Activated naive CD4-positive, alpha-beta T cell treated with Interleukin-2 at 50 U/mL for 16 hours (primary cell): ENCODE measurements at regions not wholly inside any gene's neighbourhood (a gene's known extent, or its start where the extent isn't known, plus 50 kb on each side); places are given as distances from the start of the nearest gene placed in this dataset.
"Not testable (repeated sequence)": the region's sequence is repeated elsewhere in the genome, so short reads cannot be mapped to it uniquely, and the experiment has no call there.

Experiments
- DNase-seq: peaks from one replicate; pipeline ENCODE4 v3.0.0-alpha.2; 2020

GRCh38 chr3:15993660-15994059 is 180.8 kb upstream of the GALNT15 start:
- not testable (repeated sequence) for DNase-seq

DNA sequence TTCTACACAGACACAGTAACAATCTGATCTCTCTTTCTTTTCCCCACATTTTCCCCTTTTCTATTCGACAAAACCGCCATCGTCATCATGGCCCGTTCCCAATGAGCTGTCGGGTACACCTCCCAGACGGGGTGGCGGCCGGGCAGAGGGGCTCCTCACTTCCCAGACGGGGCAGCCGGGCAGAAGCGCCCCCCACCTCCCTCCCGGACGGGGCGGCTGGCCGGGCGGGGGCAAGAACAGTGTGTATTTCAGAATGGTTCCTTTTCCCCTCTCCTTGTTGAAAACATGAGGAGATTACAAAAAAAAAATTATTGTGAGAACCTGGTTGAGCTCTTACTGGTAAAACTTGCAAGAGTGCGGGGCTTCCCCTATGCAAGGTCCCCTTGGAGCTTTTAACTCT is 178.0 kb upstream of the GALNT15 start:
- not testable (repeated sequence) for DNase-seq

DNA sequence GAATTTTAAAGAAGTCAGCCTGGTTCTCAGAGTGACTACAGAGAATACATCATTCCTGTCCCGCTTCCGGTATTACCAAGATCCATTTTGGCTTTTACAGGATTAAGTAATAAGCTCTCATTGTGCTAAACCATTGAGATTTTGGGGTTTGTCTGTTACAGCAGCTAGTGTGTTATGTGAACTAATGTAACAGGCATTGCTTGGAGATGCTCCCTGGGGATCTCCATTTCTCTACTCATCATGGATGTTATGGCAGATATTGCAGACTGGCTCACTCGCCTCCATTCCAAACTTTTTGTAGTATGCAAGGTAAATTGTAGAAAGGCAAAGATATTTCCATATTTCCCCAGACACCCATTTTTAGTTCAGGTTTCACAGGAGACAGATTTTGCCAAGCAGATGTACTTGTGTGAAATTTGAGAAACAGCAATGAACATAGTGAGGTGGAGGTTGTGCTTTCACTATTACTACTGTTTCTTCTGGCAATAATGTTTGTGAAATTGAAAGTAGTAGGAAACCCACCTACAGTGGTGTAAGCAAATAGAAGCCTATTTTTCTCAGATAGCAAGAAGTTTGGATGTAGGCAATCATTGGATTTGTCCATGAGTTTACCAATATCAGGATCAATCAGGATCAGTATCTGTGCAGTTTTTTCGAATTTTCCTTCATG is 177.1 kb upstream of the GALNT15 start:
- no peak for DNase-seq

DNA sequence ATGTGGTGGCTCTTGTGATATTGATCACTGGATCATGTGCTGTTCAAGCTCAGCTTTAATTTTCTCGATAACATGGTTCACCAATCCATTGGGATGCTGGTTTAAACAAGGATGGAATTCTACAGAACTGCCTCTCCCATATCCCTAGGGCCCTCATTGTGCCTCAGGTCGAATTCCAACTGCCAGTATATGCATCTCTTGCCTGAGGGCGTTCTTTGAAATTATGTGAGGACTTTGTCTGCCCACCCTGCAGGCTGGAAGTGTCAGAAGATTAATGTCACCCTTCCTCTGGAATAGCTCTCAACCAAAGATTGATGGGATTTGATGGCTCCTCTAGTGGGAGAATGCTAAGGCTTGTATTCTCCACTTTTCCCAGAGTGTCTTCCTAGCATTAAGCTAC is 175.6 kb upstream of the GALNT15 start:
- DNase-seq = no peak

DNA sequence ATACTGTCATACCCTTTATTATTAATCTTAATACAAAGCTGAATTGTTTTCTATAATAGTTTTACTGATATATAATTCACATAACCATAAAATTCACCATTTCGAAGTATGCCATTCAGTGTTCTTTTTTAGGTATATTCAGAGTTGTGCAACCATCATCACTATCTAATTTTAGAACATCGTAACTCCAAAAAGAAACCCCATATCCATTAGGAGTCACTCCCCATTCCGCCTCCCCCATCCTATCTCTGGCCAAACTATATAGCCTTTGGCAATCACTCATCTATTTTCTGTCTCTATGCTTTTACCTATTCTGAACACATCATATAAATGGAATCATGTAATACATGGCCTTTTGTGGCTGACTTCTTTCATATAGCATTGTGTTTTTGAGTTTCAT is 169.7 kb upstream of the GALNT15 start:
- no peak for DNase-seq

- DNase-seq = no peak
These were observed 163.1 kb upstream of the GALNT15 start for GRCh38 chr3:16011376-16011775.

GRCh38 chr3:16012086-16012485 is 162.4 kb upstream of the GALNT15 start:
- DNase-seq = no peak

DNA sequence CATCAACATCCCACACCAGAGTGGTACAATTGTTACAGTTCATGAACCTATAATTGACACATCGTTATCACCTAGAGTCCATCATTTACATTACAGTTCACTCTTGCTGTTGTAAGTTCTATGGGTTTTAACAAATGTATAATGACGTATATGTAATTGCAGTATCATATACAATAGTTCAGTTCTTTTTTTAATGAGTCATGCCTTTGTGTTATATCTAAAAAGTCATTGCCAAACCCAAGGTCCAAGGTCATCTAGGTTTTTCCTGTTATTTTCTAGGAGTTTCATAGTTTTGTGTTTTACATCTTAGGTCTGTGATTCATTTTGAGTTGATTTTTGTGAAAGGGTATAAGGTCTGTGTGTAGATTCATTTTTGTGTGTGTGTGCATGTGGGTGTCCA is 160.9 kb upstream of the GALNT15 start:
- DNase-seq = no peak

DNA sequence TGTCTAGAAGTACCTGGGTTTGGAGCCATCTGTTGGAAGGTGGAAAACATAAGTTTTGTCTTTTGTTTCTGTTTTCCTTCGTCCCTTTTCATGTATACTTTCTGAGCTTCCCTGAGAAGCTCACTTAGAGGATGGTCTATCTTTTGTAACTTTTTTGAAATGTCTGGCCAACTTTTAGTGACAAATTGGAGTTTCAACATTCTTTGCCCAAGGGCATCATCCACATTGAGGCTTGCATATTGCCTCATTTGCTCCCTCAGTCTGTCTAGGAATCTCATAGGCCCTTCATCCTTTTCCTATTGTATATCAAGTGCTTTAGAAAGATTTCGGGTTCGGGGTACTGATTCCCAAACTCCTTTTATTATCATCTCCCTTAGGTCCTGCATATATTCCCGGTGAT is 152.7 kb upstream of the GALNT15 start:
- DNase-seq = not testable (repeated sequence)

DNA sequence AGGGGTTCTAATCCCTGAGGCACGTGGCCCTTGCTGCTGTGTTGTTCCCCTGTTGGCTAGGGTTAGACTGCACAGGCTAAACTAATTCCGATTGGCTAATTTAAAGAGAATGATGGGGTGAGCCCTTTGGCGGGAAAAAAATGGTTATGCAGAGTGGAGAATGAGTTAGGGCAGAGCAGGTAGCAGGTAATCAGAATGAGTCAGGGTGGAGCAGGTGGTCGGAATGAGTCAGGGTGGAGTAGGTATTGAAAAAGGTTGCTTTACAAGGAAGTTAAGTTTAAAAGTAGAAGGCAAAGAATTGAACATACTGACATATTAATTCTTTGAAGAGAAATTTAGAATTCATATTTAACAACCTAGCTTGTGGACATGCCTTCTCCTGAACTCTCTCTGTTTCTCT is 150.6 kb upstream of the GALNT15 start:
- not testable (repeated sequence) for DNase-seq

DNA sequence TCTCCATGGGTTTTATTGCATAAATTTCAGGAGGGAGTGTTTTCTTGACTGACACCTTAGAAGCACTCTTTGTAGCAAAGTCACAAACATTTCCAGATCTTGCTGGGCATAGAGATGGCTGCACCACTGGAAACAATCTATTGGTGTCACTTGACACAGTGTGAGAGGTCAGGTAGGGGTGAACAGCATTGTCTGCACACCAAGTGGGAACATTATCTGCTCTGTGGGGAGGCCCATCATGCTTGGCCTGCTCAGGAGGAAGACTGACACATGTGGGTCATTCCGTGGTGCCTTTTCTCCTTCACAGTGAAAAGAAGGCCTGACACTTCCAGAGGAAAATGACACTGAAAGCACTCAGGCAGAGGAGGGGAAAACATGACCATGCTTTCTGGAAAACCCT is 149.9 kb upstream of the GALNT15 start:
- DNase-seq = no peak

DNA sequence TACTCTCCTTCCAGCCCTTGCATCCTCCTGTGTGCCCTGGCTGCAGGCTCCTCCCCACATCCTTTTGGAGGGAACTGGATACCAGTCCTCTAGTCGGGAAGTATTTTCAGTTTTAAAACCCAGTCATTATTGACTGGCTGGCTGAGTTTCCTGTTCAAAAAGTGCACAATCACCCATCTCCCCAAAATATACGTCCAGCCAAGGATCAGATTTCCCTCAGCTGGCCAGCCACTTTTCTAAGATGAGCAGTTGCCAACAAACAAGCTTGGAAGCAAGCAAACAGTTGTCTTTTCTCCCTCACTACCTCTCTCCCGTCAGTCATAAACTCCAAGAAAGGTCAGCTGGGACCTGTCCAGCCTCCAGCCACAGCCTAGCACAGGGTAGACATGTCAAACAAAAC is 147.7 kb upstream of the GALNT15 start:
- DNase-seq = no peak

DNA sequence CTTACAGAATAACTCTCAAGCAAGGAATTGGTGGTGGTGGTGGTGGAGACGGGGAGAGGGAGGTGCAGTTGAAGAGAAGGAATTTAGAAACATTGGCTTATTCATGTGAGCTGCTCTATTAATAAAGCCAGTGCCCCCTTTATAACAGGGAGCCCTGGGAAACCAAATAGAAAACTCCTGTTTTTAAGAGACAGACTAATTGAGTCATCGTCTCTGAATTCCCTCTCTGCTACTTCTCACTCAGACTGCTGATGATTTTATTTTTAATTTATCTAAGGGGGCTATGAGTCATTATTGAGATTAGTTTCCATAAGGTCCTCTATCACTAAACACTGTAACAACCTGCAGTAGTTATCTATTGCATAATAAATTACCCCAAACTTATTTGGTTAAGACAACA is 145.9 kb upstream of the GALNT15 start:
- no peak for DNase-seq

DNA sequence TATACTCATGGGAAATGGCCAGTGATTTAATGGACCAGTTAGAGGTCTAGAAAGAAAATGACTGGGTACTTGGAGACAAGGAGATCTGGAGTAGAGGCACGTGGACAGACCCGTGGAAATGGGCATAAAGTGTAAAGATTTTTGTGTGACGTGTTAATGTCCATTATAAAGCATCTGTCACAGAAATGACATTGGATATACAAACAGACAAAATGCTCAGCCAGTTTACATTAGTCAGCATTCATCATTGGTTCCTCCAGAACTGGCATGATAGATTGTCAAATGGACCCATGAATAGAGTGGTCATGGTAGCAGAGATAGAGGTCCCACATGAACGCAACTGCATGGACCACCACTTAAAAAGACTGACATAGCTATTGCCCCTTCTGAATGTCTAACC is 144.1 kb upstream of the GALNT15 start:
- no peak for DNase-seq

- DNase-seq = no peak
These were observed 143.0 kb upstream of the GALNT15 start for GRCh38 chr3:16031434-16031833.

- DNase-seq = no peak
These were observed 140.4 kb upstream of the GALNT15 start for GRCh38 chr3:16033889-16034687.

- no peak for DNase-seq
These were observed 133.5 kb upstream of the GALNT15 start for GRCh38 chr3:16040991-16041390.

DNA sequence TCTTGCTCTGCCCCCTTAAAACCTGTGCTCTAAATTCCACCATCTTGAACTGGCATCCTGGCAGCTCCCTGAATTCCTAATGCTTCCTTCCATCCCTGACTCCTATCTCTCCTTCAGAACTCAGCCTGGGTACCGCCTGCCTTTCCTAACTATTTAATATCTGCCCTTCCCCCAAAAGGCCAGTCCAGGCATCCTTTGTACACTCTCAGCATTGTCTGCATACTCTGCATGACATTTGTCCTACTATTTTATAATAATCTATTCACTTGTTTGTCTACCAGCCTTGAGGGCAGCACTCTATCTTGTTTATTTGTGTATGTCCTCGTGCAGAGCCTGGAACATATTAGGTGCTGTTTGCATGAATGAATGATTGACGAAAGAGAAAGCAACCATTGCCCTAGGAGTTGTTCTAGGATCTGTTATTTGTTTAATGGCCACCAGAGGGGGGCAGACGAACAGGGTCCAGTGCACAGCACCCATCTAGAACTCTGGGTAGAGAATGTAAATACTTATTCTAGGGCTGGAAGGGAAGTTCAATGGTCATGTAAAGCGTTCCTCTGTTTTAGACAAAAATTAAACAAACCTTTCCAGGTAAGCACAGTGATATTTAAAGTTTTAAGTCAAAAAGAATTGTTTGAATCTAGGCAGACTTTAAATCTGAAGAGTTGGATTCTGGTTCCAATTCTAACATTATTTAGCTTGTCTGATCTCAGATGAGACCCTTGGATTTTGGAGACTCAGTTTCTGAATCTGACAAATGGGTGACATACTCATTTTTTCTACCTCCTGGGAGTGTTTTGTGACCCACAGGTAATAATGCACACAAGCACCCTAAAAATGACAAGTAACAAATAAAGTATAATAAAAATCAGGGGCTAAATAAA is 125.8 kb upstream of the GALNT15 start:
- DNase-seq = peak; percentile 18

GRCh38 chr3:16050641-16051467 is 123.6 kb upstream of the GALNT15 start:
- DNase-seq = no peak

DNA sequence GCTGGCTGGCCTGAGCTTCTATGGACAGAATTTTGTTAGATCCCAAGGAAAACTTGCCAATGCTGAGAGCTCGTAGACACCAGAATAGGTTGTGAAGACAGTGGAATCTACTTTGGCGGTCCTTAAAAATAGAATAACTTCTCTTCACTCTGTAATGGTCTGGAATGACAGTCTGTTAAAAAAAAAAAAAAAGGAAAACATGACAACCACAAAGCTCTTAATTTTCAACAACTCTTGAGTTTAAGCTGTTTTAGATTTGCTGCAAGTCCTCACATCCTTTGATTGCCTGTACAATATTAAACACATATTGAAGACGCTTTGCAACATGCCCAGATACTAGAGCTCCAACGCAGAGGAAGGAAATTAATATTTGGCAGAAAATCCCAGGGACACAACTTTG is 122.8 kb upstream of the GALNT15 start:
- DNase-seq = no peak

DNA sequence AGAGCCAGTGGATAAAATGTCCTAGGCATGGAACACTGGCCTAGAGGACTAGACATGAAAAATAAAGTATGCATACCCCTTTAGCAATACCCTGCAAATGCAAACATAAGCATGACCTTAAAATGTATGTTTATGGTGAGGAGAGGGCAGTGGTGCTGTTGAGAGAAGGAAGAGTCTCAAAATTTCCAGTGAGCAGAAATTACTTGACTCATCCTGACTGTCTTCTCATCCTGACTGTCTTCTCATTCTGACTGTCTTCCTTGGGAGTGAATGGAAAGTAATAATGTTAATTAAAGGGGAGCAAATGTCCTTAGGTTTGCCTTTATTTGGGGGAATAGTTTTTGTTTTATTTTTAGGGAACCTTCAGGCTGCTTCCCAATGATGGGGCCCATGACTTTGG is 121.5 kb upstream of the GALNT15 start:
- DNase-seq = no peak

DNA sequence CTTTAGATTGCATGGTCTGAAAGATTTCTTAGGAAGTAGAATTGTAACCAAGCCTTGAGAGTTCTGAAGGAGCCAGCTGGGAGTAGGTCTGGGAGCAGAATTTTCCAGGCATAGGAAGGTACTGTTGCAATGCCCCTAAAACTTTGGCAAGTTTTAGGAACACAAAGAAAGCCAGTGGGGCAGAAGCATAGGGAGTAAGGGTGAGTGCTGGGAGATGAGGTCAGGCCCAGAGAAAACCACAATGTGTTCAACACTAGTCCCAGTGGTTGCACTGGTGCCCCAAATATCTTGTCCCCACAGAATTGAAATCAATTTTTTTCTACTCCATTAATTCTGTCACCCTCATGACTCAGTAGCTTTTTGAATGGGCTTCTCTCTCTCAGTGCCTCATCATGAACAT is 120.7 kb upstream of the GALNT15 start:
- DNase-seq = no peak
